COLO829 (cell line): ENCODE measurements at regions not wholly inside any gene's neighbourhood (a gene's known extent, or its start where the extent isn't known, plus 50 kb on each side); places are given as distances from the start of the nearest gene placed in this dataset.
"Not testable (repeated sequence)": the region's sequence is repeated elsewhere in the genome, so short reads cannot be mapped to it uniquely, and the experiment has no call there.

Source experiments
- DNase-seq: peaks from one replicate; pipeline ENCODE4 v3.0.0; 2012; ENCODE audit warnings: low spot score

- not testable (repeated sequence) for DNase-seq
These were observed 99.9 kb downstream of the SHANK2 start for GRCh38 chr11:71152312-71153004.

- DNase-seq = no peak
These were observed 100.8 kb downstream of the SHANK2 start for GRCh38 chr11:71151561-71151960.

GRCh38 chr11:71150859-71151258 is 101.5 kb downstream of the SHANK2 start:
- no peak for DNase-seq

GRCh38 chr11:71148716-71149115 is 103.7 kb downstream of the SHANK2 start:
- DNase-seq = no peak

GRCh38 chr11:71147331-71147730 is 105.0 kb downstream of the SHANK2 start:
- no peak for DNase-seq

- no peak for DNase-seq
These were observed 105.5 kb downstream of the SHANK2 start for GRCh38 chr11:71146846-71147245.

GRCh38 chr11:71145988-71146824 is 106.2 kb downstream of the SHANK2 start:
- DNase-seq = no peak

- no peak for DNase-seq
These were observed 107.0 kb downstream of the SHANK2 start for GRCh38 chr11:71145368-71145767.

GRCh38 chr11:71144736-71145135 is 107.6 kb downstream of the SHANK2 start:
- no peak for DNase-seq

- DNase-seq = no peak
These were observed 108.4 kb downstream of the SHANK2 start for GRCh38 chr11:71144010-71144409.

- no peak for DNase-seq
These were observed 112.0 kb downstream of the SHANK2 start for GRCh38 chr11:71140206-71140919.

GRCh38 chr11:71139516-71140205 is 112.7 kb downstream of the SHANK2 start:
- peak; percentile 52 for DNase-seq

- no peak for DNase-seq
These were observed 113.5 kb downstream of the SHANK2 start for GRCh38 chr11:71138737-71139425.

- DNase-seq = no peak
These were observed 115.0 kb downstream of the SHANK2 start for GRCh38 chr11:71137376-71137775.

- DNase-seq = no peak
These were observed 116.1 kb downstream of the SHANK2 start for GRCh38 chr11:71136095-71136845.

- no peak for DNase-seq
These were observed 117.3 kb downstream of the SHANK2 start for GRCh38 chr11:71135112-71135511.

- DNase-seq = no peak
These were observed 118.4 kb downstream of the SHANK2 start for GRCh38 chr11:71133946-71134345.

GRCh38 chr11:71131861-71132260 is 120.5 kb downstream of the SHANK2 start:
- no peak for DNase-seq

- DNase-seq = no peak
These were observed 122.3 kb downstream of the SHANK2 start for GRCh38 chr11:71130106-71130505.

GRCh38 chr11:71129624-71130023 is 122.8 kb downstream of the SHANK2 start:
- no peak for DNase-seq

- no peak for DNase-seq
These were observed 124.6 kb downstream of the SHANK2 start for GRCh38 chr11:71127806-71128205.
